ENCODE measurements at regions not wholly inside any gene's neighbourhood (a gene's known extent, or its start where the extent isn't known, plus 50 kb on each side); places are given as distances from the start of the nearest gene placed in this dataset.

- H3K9me3 ChIP-seq (ENCODE audit: control insufficient read depth in 2 of 2, insufficient read depth in 1 of 2, low read depth in 1 of 2, low read length in 1 of 2), result no peaks in the 10 kb centered on the region
- no peak overlapping the region for H3K27ac ChIP-seq (ENCODE audit: low read depth in 2 of 2, low read length in 1 of 2)
- H3K4me1 ChIP-seq (ENCODE audit: control insufficient read depth in 2 of 2, insufficient read depth in 2 of 2, low read length in 1 of 2), result no peaks in the 10 kb centered on the region
- no peaks in the 10 kb centered on the region for H3K36me3 ChIP-seq (ENCODE audit: control insufficient read depth in 2 of 2, insufficient read depth in 2 of 2, low read length in 1 of 2)
- 76 to 86% methylated on average over 7 of the region's 7 CpGs for WGBS, 2 donors
- no peak overlapping the region for H3K4me3 ChIP-seq (ENCODE audit: low read depth in 1 of 2, low read length in 2 of 2)
- H3K27me3 ChIP-seq (ENCODE audit: control insufficient read depth in 1 of 2, insufficient read depth in 2 of 2, low read length in 2 of 2), result no peaks in the 10 kb centered on the region
Measured at GRCh38 chr1:29743931-29744330, 507.6 kb downstream of the PTPRU start.

GRCh38 chr1:29743264-29743663, 506.9 kb downstream of the PTPRU start:
- no peak overlapping the region for H3K4me3 ChIP-seq (ENCODE audit: low read depth in 1 of 2, low read length in 2 of 2)
- WGBS, 2 donors, result 64 to 75% methylated on average over 5 of the region's 5 CpGs
- no peaks in the 10 kb centered on the region for H3K9me3 ChIP-seq (ENCODE audit: control insufficient read depth in 2 of 2, insufficient read depth in 1 of 2, low read depth in 1 of 2, low read length in 1 of 2)
- no peaks in the 10 kb centered on the region for H3K36me3 ChIP-seq (ENCODE audit: control insufficient read depth in 2 of 2, insufficient read depth in 2 of 2, low read length in 1 of 2)
- H3K4me1 ChIP-seq (ENCODE audit: control insufficient read depth in 2 of 2, insufficient read depth in 2 of 2, low read length in 1 of 2), result no peaks in the 10 kb centered on the region
- H3K27ac ChIP-seq (ENCODE audit: low read depth in 2 of 2, low read length in 1 of 2), result no peak overlapping the region
- no peaks in the 10 kb centered on the region for H3K27me3 ChIP-seq (ENCODE audit: control insufficient read depth in 1 of 2, insufficient read depth in 2 of 2, low read length in 2 of 2)

DNA sequence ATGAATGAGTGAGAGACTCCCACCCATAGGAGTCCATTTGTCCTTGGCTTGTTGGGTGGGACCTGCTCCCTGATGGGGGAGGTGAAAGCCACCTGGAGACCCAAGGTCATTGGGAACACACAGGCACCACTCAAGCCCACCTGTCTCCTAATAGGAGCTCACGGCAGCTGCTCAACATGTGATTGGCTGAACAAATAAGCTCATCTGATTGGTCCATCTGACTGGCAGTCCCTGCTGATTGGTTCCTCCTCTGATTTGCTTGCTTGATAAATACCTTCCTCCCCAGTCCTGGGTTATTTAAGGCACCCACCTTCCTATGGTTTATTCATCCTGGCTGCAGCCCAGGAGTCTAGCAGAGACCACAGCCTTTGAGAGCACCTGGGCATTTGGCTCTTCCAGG, 502.9 kb downstream of the PTPRU start:
- H3K9me3 ChIP-seq (ENCODE audit: control insufficient read depth in 2 of 2, insufficient read depth in 1 of 2, low read depth in 1 of 2, low read length in 1 of 2), result no peaks in the 10 kb centered on the region
- H3K27ac ChIP-seq (ENCODE audit: low read depth in 2 of 2, low read length in 1 of 2), result no peak overlapping the region
- 57 to 81% methylated on average over 1 of the region's 1 CpG for WGBS, 2 donors
- H3K4me1 ChIP-seq (ENCODE audit: control insufficient read depth in 2 of 2, insufficient read depth in 2 of 2, low read length in 1 of 2), result no peaks in the 10 kb centered on the region
- H3K4me3 ChIP-seq (ENCODE audit: low read depth in 1 of 2, low read length in 2 of 2), result no peak overlapping the region
- H3K36me3 ChIP-seq (ENCODE audit: control insufficient read depth in 2 of 2, insufficient read depth in 2 of 2, low read length in 1 of 2), result no peaks in the 10 kb centered on the region
- no peaks in the 10 kb centered on the region for H3K27me3 ChIP-seq (ENCODE audit: control insufficient read depth in 1 of 2, insufficient read depth in 2 of 2, low read length in 2 of 2)

GRCh38 chr1:29736582-29737188, 500.4 kb downstream of the PTPRU start:
- H3K27me3 ChIP-seq (ENCODE audit: control insufficient read depth in 1 of 2, insufficient read depth in 2 of 2, low read length in 2 of 2), result no peaks in the 10 kb centered on the region
- H3K9me3 ChIP-seq (ENCODE audit: control insufficient read depth in 2 of 2, insufficient read depth in 1 of 2, low read depth in 1 of 2, low read length in 1 of 2), result no peaks in the 10 kb centered on the region
- no peak overlapping the region for H3K27ac ChIP-seq (ENCODE audit: low read depth in 2 of 2, low read length in 1 of 2)
- no peaks in the 10 kb centered on the region for H3K4me1 ChIP-seq (ENCODE audit: control insufficient read depth in 2 of 2, insufficient read depth in 2 of 2, low read length in 1 of 2)
- no peaks in the 10 kb centered on the region for H3K36me3 ChIP-seq (ENCODE audit: control insufficient read depth in 2 of 2, insufficient read depth in 2 of 2, low read length in 1 of 2)
- WGBS, 2 donors, result 70 to 71% methylated on average over 5 of the region's 5 CpGs
- H3K4me3 ChIP-seq (ENCODE audit: low read depth in 1 of 2, low read length in 2 of 2), result no peak overlapping the region

DNA sequence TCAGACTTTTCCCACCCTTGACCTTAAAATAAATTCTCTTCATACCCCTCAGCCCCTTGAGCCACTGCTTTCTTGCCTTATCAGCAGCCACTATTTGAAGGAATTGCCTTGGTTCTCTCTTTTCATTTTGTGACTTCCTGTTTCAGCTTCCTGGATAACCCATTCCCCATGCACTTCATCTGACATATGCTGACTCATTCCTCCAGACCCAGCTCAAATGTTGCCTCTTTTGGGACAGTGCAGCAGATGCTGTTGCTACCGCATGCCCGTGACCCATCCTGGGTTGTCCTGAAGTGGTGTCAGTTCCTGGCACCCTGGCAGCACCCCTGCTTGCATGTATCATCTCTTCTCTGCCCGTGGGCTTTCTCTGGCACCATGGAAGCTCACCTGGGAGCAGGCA, 496.1 kb downstream of the PTPRU start:
- Histone ChIP-seq H3K4me3 (ENCODE audit: low read depth in 1 of 2, low read length in 2 of 2) (no peak overlapping the region), H3K27me3 (ENCODE audit: control insufficient read depth in 1 of 2, insufficient read depth in 2 of 2, low read length in 2 of 2) (no peaks in the 10 kb centered on the region), H3K27ac (ENCODE audit: low read depth in 2 of 2, low read length in 1 of 2) (no peak overlapping the region), H3K4me1 (ENCODE audit: control insufficient read depth in 2 of 2, insufficient read depth in 2 of 2, low read length in 1 of 2) (no peaks in the 10 kb centered on the region), H3K36me3 (ENCODE audit: control insufficient read depth in 2 of 2, insufficient read depth in 2 of 2, low read length in 1 of 2) (no peaks in the 10 kb centered on the region), H3K9me3 (ENCODE audit: control insufficient read depth in 2 of 2, insufficient read depth in 1 of 2, low read depth in 1 of 2, low read length in 1 of 2) (peaks cover 0 to 4% of the 10 kb centered on the region in 2 donors)
- 58 to 70% methylated on average over 3 of the region's 3 CpGs for WGBS, 2 donors

DNA sequence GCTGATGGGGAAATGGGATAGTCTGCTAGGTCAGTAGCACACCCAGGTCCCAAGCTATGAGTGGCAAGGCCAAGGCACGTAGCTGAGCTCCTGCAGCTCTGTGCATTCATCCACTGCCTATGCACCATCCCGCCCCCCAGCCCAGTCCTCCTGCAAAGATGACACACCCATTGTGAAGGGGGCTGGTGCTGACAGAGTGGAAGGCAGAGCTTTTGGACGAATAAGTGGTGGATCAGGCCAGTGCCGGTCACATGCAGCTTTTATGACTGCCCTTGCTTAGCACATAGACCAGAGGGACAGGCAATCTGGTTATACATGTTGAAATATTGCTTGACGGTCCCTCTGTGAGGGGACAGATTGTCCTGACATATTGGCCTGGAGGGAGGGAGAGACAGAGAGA, 494.3 kb downstream of the PTPRU start:
- Histone ChIP-seq H3K4me1 (ENCODE audit: control insufficient read depth in 2 of 2, insufficient read depth in 2 of 2, low read length in 1 of 2) (no peaks in the 10 kb centered on the region), H3K27ac (ENCODE audit: low read depth in 2 of 2, low read length in 1 of 2) (no peak overlapping the region), H3K27me3 (ENCODE audit: control insufficient read depth in 1 of 2, insufficient read depth in 2 of 2, low read length in 2 of 2) (no peaks in the 10 kb centered on the region), H3K9me3 (ENCODE audit: control insufficient read depth in 2 of 2, insufficient read depth in 1 of 2, low read depth in 1 of 2, low read length in 1 of 2) (peaks cover 0 to 4% of the 10 kb centered on the region in 2 donors), H3K4me3 (ENCODE audit: low read depth in 1 of 2, low read length in 2 of 2) (no peak overlapping the region), H3K36me3 (ENCODE audit: control insufficient read depth in 2 of 2, insufficient read depth in 2 of 2, low read length in 1 of 2) (no peaks in the 10 kb centered on the region)
- 62 to 63% methylated on average over 5 of the region's 5 CpGs for WGBS, 2 donors

DNA sequence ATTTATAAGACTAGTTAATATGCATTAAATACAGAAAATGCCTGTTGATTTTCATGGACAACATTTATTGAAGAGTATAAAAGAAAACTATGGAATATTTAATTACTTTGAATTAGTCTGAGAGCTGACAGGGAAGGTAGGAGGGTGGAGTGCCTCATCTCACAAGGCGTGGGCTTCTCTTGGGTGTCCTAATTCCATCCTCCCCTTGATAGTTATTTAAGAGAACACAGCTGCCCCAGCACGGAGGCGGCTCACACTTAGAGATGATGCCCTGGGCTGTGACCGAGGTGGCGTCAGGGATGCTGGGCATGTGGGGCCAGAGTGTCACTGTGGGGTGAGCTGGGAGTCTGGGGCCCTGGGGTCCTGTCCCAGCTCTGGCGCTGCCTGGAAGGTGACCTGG, 493.0 kb downstream of the PTPRU start:
- no peaks in the 10 kb centered on the region for H3K36me3 ChIP-seq (ENCODE audit: control insufficient read depth in 2 of 2, insufficient read depth in 2 of 2, low read length in 1 of 2)
- WGBS, 2 donors, result 84 to 87% methylated on average over 6 of the region's 6 CpGs

DNA sequence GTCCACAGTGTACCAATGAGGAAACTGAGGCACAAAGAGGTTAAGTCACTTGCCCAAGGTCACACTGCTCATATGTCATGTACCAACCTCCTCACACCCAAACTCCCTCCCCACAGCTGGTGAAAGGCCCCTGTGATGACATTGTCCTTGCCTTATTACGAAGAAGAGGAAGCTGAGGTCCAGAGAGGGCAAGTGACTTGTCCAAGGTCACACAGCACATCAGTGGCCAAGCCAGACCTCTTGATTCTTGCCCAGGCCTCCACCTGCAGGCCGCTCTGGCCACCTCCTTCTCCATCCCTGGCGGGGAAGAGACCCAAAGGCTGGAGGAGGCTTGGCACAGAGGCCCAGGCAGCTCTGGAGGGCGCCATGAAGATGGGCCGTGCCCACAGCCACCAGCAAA, 492.4 kb downstream of the PTPRU start:
- no peaks in the 10 kb centered on the region for H3K36me3 ChIP-seq (ENCODE audit: control insufficient read depth in 2 of 2, insufficient read depth in 2 of 2, low read length in 1 of 2)
- H3K27ac ChIP-seq (ENCODE audit: low read depth in 2 of 2, low read length in 1 of 2), result no peak overlapping the region
- H3K27me3 ChIP-seq (ENCODE audit: control insufficient read depth in 1 of 2, insufficient read depth in 2 of 2, low read length in 2 of 2), result no peaks in the 10 kb centered on the region
- peaks cover 0 to 4% of the 10 kb centered on the region in 2 donors for H3K9me3 ChIP-seq (ENCODE audit: control insufficient read depth in 2 of 2, insufficient read depth in 1 of 2, low read depth in 1 of 2, low read length in 1 of 2)
- no peaks in the 10 kb centered on the region for H3K4me1 ChIP-seq (ENCODE audit: control insufficient read depth in 2 of 2, insufficient read depth in 2 of 2, low read length in 1 of 2)
- WGBS, 2 donors, result 82 to 83% methylated on average over 5 of the region's 5 CpGs
- no peak overlapping the region for H3K4me3 ChIP-seq (ENCODE audit: low read depth in 1 of 2, low read length in 2 of 2)

More for the DNA sequence above, 493.0 kb downstream of the PTPRU start:
- no peak overlapping the region for H3K4me3 ChIP-seq (ENCODE audit: low read depth in 1 of 2, low read length in 2 of 2)
- H3K9me3 ChIP-seq (ENCODE audit: control insufficient read depth in 2 of 2, insufficient read depth in 1 of 2, low read depth in 1 of 2, low read length in 1 of 2), result peaks cover 0 to 4% of the 10 kb centered on the region in 2 donors
- H3K4me1 ChIP-seq (ENCODE audit: control insufficient read depth in 2 of 2, insufficient read depth in 2 of 2, low read length in 1 of 2), result no peaks in the 10 kb centered on the region
- no peak overlapping the region for H3K27ac ChIP-seq (ENCODE audit: low read depth in 2 of 2, low read length in 1 of 2)
- H3K27me3 ChIP-seq (ENCODE audit: control insufficient read depth in 1 of 2, insufficient read depth in 2 of 2, low read length in 2 of 2), result no peaks in the 10 kb centered on the region

GRCh38 chr1:29725262-29725661, 488.9 kb downstream of the PTPRU start:
- no peak overlapping the region for H3K27ac ChIP-seq (ENCODE audit: low read depth in 2 of 2, low read length in 1 of 2)
- H3K4me3 ChIP-seq (ENCODE audit: low read depth in 1 of 2, low read length in 2 of 2), result no peak overlapping the region
- no peaks in the 10 kb centered on the region for H3K36me3 ChIP-seq (ENCODE audit: control insufficient read depth in 2 of 2, insufficient read depth in 2 of 2, low read length in 1 of 2)
- H3K27me3 ChIP-seq (ENCODE audit: control insufficient read depth in 1 of 2, insufficient read depth in 2 of 2, low read length in 2 of 2), result no peaks in the 10 kb centered on the region
- H3K4me1 ChIP-seq (ENCODE audit: control insufficient read depth in 2 of 2, insufficient read depth in 2 of 2, low read length in 1 of 2), result no peaks in the 10 kb centered on the region
- peaks cover 12 to 24% of the 10 kb centered on the region in 2 donors for H3K9me3 ChIP-seq (ENCODE audit: control insufficient read depth in 2 of 2, insufficient read depth in 1 of 2, low read depth in 1 of 2, low read length in 1 of 2)
- 83 to 85% methylated on average over 1 of the region's 1 CpG for WGBS, 2 donors

GRCh38 chr1:29722598-29722997, 486.3 kb downstream of the PTPRU start:
- no peaks in the 10 kb centered on the region for H3K36me3 ChIP-seq (ENCODE audit: control insufficient read depth in 2 of 2, insufficient read depth in 2 of 2, low read length in 1 of 2)
- H3K4me3 ChIP-seq (ENCODE audit: low read depth in 1 of 2, low read length in 2 of 2), result no peak overlapping the region
- no peaks in the 10 kb centered on the region for H3K27me3 ChIP-seq (ENCODE audit: control insufficient read depth in 1 of 2, insufficient read depth in 2 of 2, low read length in 2 of 2)
- H3K27ac ChIP-seq (ENCODE audit: low read depth in 2 of 2, low read length in 1 of 2), result no peak overlapping the region
- H3K4me1 ChIP-seq (ENCODE audit: control insufficient read depth in 2 of 2, insufficient read depth in 2 of 2, low read length in 1 of 2), result no peaks in the 10 kb centered on the region
- H3K9me3 ChIP-seq (ENCODE audit: control insufficient read depth in 2 of 2, insufficient read depth in 1 of 2, low read depth in 1 of 2, low read length in 1 of 2), result peaks cover 8 to 27% of the 10 kb centered on the region in 2 donors

Measured in esophagus (tissue), 2 donors.